Cardiac septum (tissue), 1 donor: ENCODE measurements at regions not wholly inside any gene's neighbourhood (a gene's known extent, or its start where the extent isn't known, plus 50 kb on each side); places are given as distances from the start of the nearest gene placed in this dataset.
"Not testable (repeated sequence)": the region's sequence is repeated elsewhere in the genome, so short reads cannot be mapped to it uniquely, and the experiment has no call there.

ENCODE experiments used
- DNase-seq: peaks from one replicate; pipeline ENCODE4 v3.0.0-alpha.2; 2020; ENCODE audit warnings: low spot score
- intact Hi-C: fragments of 100-400 bp; cut with DNase I; formaldehyde crosslinking; loops from one replicate; pipeline ENCODE4 v1.14.0; 2022
- donor health status: DM: no; HTN: no; CAD: no.

- DNase-seq, result no peak
- intact Hi-C loops, result no loop called here
These were observed 484.6 kb downstream of the ZNF536 start for GRCh38 chr19:30856786-30857185.

DNA sequence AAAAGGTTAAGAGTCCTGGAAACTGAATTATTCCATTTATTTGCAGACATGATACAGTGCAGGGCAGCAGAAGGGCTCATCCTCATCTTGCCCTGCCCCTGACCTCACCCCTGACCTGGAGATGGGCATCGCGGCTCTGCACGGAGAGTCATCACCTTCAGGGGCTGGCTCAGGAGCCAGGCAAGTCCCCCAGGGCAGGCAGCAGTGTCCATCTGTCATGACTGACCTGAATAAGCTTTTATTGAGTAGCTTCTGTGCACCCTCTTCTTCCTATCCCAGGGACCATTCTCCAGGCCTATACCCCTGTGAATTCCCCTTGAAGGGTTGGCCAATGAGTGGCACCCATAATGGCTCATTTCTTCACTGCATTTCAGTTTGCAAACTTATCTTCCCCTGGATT is 484.2 kb downstream of the ZNF536 start:
- no peak for DNase-seq
- intact Hi-C loops, result no loop called here

- intact Hi-C loops, result no loop called here
- DNase-seq, result no peak
These were observed 483.3 kb downstream of the ZNF536 start for GRCh38 chr19:30855442-30855841.

- no peak for DNase-seq
- intact Hi-C loops, result no loop called here
These were observed 482.5 kb downstream of the ZNF536 start for GRCh38 chr19:30854661-30855060.

DNA sequence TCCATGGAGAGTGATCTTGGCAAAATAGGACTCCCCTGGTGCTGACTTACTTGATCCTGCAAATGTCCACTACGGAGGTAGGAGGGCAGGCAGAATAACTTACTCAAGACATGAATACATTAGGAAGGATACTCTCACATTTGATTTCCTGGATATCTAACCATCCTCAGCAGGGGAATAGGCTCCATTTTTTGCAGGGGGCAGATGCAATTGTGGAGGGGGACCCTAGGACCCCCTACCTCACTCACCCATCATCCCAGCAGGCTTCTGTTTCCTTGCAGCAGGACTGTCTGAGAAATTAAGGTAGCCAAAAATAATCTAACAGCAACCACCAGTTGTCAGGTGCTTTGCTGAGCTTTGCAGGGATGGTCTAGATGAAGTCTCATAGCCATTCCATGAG is 482.0 kb downstream of the ZNF536 start:
- no peak for DNase-seq
- intact Hi-C loops, result no loop called here

DNA sequence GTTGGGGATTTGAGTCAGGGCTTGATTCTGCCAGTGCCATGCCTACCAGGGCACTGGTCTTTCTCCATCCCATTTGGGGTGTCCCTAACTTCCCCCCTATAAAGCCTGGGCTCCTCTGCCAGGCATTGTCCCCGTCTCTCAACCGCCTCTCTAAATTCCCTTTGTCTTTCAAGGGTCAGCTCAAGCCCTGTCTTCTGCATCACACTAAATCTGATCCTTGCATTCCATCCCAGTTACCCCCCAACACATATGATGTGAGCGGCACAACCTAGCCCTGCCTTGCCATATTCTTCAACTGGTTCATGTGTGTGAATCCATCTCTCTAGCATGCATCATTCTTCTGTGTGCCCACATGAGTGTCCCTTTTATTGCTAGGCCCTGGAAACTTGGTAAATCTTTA is 480.9 kb downstream of the ZNF536 start:
- no peak for DNase-seq
- intact Hi-C loops, result no loop called here

- intact Hi-C loops, result no loop called here
- DNase-seq, result no peak
These were observed 480.0 kb downstream of the ZNF536 start for GRCh38 chr19:30852168-30852567.

- intact Hi-C loops, result no loop called here
- no peak for DNase-seq
These were observed 479.5 kb downstream of the ZNF536 start for GRCh38 chr19:30851646-30852045.

DNA sequence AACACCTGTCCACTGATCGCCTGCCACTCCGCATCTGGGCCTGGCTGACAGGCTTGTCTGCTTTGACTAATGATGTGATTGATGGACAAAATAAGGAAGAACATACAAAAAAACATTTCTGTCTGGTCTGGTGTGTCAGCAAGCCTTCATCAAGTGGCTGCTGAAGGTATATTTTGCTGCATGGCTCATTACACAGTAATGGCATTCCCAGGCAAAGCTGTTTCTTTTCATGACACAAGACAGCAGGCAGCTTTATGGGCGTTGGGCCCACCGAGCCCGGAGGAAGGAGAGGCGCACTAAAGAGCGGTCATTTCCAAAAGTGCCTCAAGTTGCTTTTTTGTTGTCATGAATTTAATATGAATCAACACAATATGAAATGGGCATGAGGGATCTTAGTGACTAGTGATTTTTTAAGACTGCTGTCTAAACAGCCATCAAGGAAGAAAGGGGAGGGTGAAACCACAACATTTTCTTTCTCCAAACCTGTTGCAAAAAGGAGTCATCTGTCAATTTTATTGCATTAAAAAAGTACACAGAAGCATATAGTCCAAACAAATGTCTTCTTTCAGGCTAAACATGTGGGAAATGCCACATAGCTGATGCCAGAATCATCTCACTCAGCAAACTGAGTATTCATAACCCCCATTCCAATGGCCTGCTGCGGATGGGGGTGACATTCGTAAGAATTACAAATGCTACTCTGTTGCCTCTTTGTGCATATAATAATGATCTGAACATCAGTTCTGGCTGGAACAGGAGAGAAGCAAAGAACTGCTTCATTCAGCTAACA is 476.6 kb downstream of the ZNF536 start:
- DNase-seq, result no peak
- intact Hi-C loops, result no loop called here

DNA sequence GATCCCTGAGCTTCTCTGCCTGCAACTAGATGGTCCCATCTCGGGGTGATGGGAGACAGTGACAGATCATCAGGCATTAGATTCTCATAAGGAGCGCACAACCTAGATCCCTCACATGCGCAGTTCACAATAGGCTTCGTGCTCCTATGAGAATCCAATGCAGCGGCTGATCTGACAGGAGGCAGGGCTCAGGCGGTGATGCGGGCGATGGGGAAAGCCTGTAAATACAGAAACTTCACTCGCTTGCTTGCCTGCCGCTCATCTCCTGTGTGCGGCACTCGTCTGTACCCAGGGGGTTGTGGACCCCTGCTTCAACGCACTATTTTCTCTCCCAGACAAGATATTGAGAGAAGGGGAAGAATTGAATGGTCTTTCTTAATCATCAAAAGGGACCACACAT is 473.9 kb downstream of the ZNF536 start:
- DNase-seq, result no peak
- intact Hi-C loops, result no loop called here

- DNase-seq, result no peak
- intact Hi-C loops, result no loop called here
These were observed 470.7 kb downstream of the ZNF536 start for GRCh38 chr19:30842926-30843325.

GRCh38 chr19:30841934-30842333 is 469.8 kb downstream of the ZNF536 start:
- no peak for DNase-seq

GRCh38 chr19:30830875-30831274 is 458.7 kb downstream of the ZNF536 start:
- DNase-seq, result no peak
- intact Hi-C loops, result no loop called here

More at GRCh38 chr19:30841934-30842333, 469.8 kb downstream of the ZNF536 start:
- intact Hi-C loops, result no loop called here

DNA sequence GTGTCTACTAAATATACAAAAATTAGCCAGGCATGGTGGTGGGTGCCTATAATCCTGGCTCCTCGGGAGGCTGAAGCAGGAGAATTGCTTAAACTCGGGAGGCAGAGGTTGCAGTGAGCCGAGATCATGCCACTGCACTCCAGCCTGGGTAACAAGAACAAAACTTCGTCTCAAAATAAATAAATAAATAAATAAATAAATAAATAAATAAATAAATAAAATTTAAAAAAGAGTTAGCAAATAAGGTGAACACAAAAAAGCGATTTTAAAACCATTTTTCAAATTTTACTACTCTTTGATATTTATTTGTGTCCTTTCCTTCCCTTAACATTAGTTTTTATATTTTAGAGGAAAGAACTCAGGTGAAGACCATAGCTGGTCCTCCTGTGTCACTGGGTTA is 453.3 kb downstream of the ZNF536 start:
- intact Hi-C loops, DNase-seq: not testable (repeated sequence)

DNA sequence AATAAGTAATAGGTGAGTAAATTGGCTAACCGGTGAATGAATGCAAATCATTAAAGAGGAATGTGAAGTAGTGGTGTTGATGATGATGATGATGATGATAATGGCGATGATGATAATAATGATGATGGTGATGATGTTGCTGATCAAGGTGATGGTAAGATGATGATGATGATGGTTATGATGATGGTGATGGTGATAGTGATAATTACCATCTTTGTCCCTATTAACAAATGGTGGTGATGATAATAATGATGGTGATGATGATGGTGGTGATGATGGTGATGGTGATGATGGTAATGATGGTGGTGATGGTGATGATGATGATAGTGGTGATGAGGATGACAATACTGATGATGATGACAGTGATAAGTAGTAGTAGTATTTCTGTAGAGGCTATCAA is 452.6 kb downstream of the ZNF536 start:
- intact Hi-C loops, result no loop called here

GRCh38 chr19:30817965-30818567 is 445.9 kb downstream of the ZNF536 start:
- intact Hi-C loops, result no loop called here
- DNase-seq, result no peak

More for the DNA sequence above, 452.6 kb downstream of the ZNF536 start:
- no peak for DNase-seq

GRCh38 chr19:30817197-30817596 is 445.0 kb downstream of the ZNF536 start:
- intact Hi-C loops, result no loop called here
- no peak for DNase-seq

- intact Hi-C loops, result no loop called here
- DNase-seq, result no peak
These were observed 443.9 kb downstream of the ZNF536 start for GRCh38 chr19:30815889-30816580.

- intact Hi-C loops, result no loop called here
- no peak for DNase-seq
These were observed 440.0 kb downstream of the ZNF536 start for GRCh38 chr19:30812099-30812678.

DNA sequence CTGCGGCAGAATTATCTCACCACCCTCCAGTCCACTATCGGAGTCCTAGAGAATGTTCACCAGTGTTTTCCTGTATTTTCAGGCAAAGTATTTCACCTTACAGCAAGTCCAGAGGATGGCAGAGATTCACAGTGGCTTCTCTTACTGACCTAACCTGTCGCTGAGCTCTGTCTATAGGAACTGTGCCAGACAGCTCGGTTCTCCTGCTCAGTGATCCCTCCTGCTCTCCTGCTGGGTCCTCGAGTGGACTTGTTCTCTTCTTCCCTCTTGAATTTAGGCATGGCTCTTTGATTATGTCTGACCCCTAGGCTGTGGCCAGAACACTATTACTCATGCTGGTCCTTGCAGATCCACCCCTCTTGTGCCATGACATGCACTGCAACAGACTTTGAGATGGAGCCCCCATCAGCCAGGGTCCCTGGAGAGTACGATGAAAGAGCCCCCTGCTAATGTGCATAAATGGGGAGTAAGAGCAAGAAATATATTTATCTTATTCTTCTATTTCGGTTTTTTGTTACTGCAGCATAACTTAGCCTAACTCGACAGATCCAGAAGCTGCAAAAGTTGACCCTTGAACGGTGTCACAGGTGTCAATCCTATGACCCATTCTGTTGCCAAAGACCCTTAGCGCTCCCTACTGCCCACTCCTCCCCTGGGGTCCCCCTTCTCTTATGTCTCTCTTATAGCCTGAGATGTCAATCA is 439.4 kb downstream of the ZNF536 start:
- DNase-seq, result no peak
- intact Hi-C loops, result no loop called here
